Fibroblast of lung (primary cell): ENCODE measurements at regions not wholly inside any gene's neighbourhood (a gene's known extent, or its start where the extent isn't known, plus 50 kb on each side); places are given as distances from the start of the nearest gene placed in this dataset.

Experiments used
- DNase-seq, 2 donors: peaks; one replicate each; pipeline versions ENCODE4 v3.0.0 to v3.0.0-alpha.2; 2010; ENCODE audit warnings: low read depth in 2 of 2
- H2AFZ ChIP-seq: 2 replicates; pipeline ENCODE4 v1.5.1; 2012; ENCODE audit warnings: low read length, control low read depth, inconsistent platforms
- H3K27ac ChIP-seq: 2 replicates; pipeline ENCODE4 v1.5.1; 2011; ENCODE audit warnings: low read length, control low read depth; ENCODE audit not compliant: insufficient read depth
- H3K27me3 ChIP-seq: 2 replicates; pipeline ENCODE4 v1.5.1; 2011; ENCODE audit warnings: mild to moderate bottlenecking, low read length; ENCODE audit not compliant: control insufficient read depth, insufficient read depth
- H3K36me3 ChIP-seq: 2 replicates; pipeline ENCODE4 v1.5.1; 2011; ENCODE audit warnings: low read length; ENCODE audit not compliant: control insufficient read depth, insufficient read depth
- H3K4me1 ChIP-seq: 2 replicates; pipeline ENCODE4 v1.5.1; 2011; ENCODE audit warnings: low read length; ENCODE audit not compliant: control insufficient read depth, insufficient read depth; ENCODE audit errors: extremely low read depth
- H3K4me2 ChIP-seq: 2 replicates; pipeline ENCODE4 v1.5.1; 2011; ENCODE audit warnings: low read length, control low read depth; ENCODE audit not compliant: insufficient read depth; ENCODE audit errors: extremely low read depth
- H3K4me3 ChIP-seq, 4 experiments: fragments of 200-600 bp in 1 of 4; sonication (generic) in 1 of 4; replicated peaks in 1 of 4; 2 replicates each; pipeline ENCODE4 v1.5.1; 2011 to 2016; ENCODE audit warnings: low read length in 4 of 4, low read depth in 3 of 4, mild to moderate bottlenecking in 3 of 4, control low read depth in 2 of 4, inconsistent platforms in 1 of 4, mixed read lengths in 1 of 4; ENCODE audit not compliant: insufficient read depth in 1 of 4; ENCODE audit errors: control extremely low read depth in 1 of 4
- H3K79me2 ChIP-seq: 2 replicates; pipeline ENCODE4 v1.5.1; 2012; ENCODE audit warnings: mild to moderate bottlenecking, low read length, inconsistent platforms; ENCODE audit not compliant: control insufficient read depth, insufficient read depth
- H3K9ac ChIP-seq: 2 replicates; pipeline ENCODE4 v1.5.1; 2011; ENCODE audit warnings: mild to moderate bottlenecking, low read length, control low read depth; ENCODE audit not compliant: insufficient read depth
- H3K9me3 ChIP-seq: 2 replicates; pipeline ENCODE4 v1.5.1; 2012; ENCODE audit warnings: low read depth, low read length; ENCODE audit not compliant: control insufficient read depth, insufficient read depth
- H4K20me1 ChIP-seq: 2 replicates; pipeline ENCODE4 v1.5.1; 2011; ENCODE audit warnings: low read length; ENCODE audit not compliant: control insufficient read depth, insufficient read depth; ENCODE audit errors: extremely low read depth
- EZH2 ChIP-seq: IDR thresholded peaks from 2 replicates; pipeline ENCODE4 v1.5.1; 2012; ENCODE audit warnings: low read length, control low read depth, mild to moderate bottlenecking; ENCODE audit errors: missing control alignments
- TF ChIP-seq, protein P1 (sequence below), 2 donors: IDR thresholded peaks in 1 of 2; conservative IDR thresholded peaks in 1 of 2; 1 replicate in 1 of 2; 2 replicates in 1 of 2; pipeline ENCODE4 v1.5.1; 2011 to 2012; ENCODE audit warnings: low read length in 2 of 2, control low read depth in 1 of 2, inconsistent platforms in 1 of 2, low read depth in 1 of 2, mild to moderate bottlenecking in 1 of 2

DNA sequence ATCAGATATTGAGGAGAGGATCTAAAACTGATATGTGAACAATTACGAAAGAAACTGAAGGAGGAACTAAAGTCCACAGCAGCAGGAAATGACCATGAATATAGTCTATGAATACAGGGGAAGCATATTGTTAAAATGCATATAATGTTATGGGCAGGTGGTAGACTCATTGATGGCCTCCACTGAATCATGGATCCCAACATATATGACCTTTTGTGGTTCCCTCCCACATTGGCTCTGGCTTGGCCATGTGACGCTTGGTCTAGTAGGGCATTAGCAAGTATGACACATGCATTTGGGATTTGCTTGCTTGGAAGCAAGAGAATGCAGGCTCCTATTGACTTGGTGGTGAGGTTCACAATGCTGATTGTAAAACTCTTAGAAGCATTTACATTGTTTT, 55.2 kb upstream of the RAB18 start:
- no peak for TF ChIP-seq EZH2
- TF ChIP-seq, protein P1, sequence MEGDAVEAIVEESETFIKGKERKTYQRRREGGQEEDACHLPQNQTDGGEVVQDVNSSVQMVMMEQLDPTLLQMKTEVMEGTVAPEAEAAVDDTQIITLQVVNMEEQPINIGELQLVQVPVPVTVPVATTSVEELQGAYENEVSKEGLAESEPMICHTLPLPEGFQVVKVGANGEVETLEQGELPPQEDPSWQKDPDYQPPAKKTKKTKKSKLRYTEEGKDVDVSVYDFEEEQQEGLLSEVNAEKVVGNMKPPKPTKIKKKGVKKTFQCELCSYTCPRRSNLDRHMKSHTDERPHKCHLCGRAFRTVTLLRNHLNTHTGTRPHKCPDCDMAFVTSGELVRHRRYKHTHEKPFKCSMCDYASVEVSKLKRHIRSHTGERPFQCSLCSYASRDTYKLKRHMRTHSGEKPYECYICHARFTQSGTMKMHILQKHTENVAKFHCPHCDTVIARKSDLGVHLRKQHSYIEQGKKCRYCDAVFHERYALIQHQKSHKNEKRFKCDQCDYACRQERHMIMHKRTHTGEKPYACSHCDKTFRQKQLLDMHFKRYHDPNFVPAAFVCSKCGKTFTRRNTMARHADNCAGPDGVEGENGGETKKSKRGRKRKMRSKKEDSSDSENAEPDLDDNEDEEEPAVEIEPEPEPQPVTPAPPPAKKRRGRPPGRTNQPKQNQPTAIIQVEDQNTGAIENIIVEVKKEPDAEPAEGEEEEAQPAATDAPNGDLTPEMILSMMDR (conservative IDR thresholded peaks at IDR 0.05 in 1 of 2, IDR thresholded peaks at IDR 0.05 in 1 of 2; ENCODE audit: low read depth in 1 of 2, low read length in 2 of 2): no peak
- Histone ChIP-seq H3K9ac (no peak overlapping the region), H2AFZ (no peak overlapping the region), H3K27me3 (no peaks in the 10 kb centered on the region), H3K79me2 (no peaks in the 10 kb centered on the region), H3K27ac (no peak overlapping the region), H3K4me3 (no peak overlapping the region), H3K36me3 (no peaks in the 10 kb centered on the region), H4K20me1 (no peaks in the 10 kb centered on the region), H3K9me3 (no peaks in the 10 kb centered on the region), H3K4me1 (no peaks in the 10 kb centered on the region), H3K4me2 (no peak overlapping the region)
- peak; percentile 5 to 75 for DNase-seq

- no peak for TF ChIP-seq EZH2
- TF ChIP-seq, protein P1 (conservative IDR thresholded peaks at IDR 0.05 in 1 of 2, IDR thresholded peaks at IDR 0.05 in 1 of 2; ENCODE audit: low read depth in 1 of 2, low read length in 2 of 2): no peak
- Histone ChIP-seq H3K4me3 (no peak overlapping the region), H3K79me2 (no peaks in the 10 kb centered on the region), H3K36me3 (no peaks in the 10 kb centered on the region), H3K9me3 (no peaks in the 10 kb centered on the region), H3K4me2 (no peak overlapping the region), H3K27ac (no peak overlapping the region), H4K20me1 (no peaks in the 10 kb centered on the region), H3K9ac (no peak overlapping the region), H3K27me3 (no peaks in the 10 kb centered on the region), H3K4me1 (no peaks in the 10 kb centered on the region), H2AFZ (no peak overlapping the region)
- DNase-seq: no peak
Observed at GRCh38 chr10:27447540-27447939, 56.6 kb upstream of the RAB18 start.

GRCh38 chr10:27446091-27446918, 57.8 kb upstream of the RAB18 start:
- Histone ChIP-seq H3K4me3 (no peak overlapping the region), H3K9me3 (no peaks in the 10 kb centered on the region), H3K27me3 (no peaks in the 10 kb centered on the region), H3K4me2 (no peak overlapping the region), H4K20me1 (no peaks in the 10 kb centered on the region), H3K4me1 (no peaks in the 10 kb centered on the region), H3K79me2 (no peaks in the 10 kb centered on the region), H3K36me3 (no peaks in the 10 kb centered on the region), H3K27ac (no peak overlapping the region), H3K9ac (no peak overlapping the region), H2AFZ (no peak overlapping the region)
- TF ChIP-seq, protein P1 (conservative IDR thresholded peaks at IDR 0.05 in 1 of 2, IDR thresholded peaks at IDR 0.05 in 1 of 2; ENCODE audit: low read depth in 1 of 2, low read length in 2 of 2): peak in 1 of 2 donors; percentile 44
- TF ChIP-seq EZH2: no peak
- DNase-seq: peak; percentile 20 to 66
